Skeletal muscle cell (primary cell): ENCODE measurements at regions not wholly inside any gene's neighbourhood (a gene's known extent, or its start where the extent isn't known, plus 50 kb on each side); places are given as distances from the start of the nearest gene placed in this dataset.

Source experiments
- DNase-seq: peaks from one replicate; pipeline ENCODE4 v3.0.0-alpha.2; 2010; ENCODE audit warnings: low read depth
- H3K4me3 ChIP-seq: 2 replicates; pipeline ENCODE4 v1.5.1; 2011; ENCODE audit warnings: low read depth, mild to moderate bottlenecking, control low read depth, low read length, moderate library complexity

DNA sequence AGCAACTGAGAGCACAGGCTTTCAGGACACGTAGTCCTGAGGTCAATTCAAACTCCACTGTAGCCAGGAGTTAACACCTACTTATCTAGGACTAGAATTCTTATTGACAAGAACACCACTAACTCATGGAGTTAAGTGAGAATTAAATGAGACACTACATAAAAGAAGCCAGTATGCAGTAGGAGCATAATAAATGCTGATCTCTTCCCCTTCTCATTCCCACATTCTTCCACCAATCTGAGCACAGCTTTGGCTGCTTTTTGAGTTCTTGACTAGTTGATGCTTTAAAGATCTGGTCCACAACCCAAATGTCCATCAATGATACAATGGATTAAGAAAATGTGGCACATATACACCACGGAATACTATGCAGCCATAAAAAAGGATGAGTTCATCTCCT lies 55.2 kb downstream of the TTC32 start:
- DNase-seq: no peak
- H3K4me3 ChIP-seq: no peak overlapping the region

DNA sequence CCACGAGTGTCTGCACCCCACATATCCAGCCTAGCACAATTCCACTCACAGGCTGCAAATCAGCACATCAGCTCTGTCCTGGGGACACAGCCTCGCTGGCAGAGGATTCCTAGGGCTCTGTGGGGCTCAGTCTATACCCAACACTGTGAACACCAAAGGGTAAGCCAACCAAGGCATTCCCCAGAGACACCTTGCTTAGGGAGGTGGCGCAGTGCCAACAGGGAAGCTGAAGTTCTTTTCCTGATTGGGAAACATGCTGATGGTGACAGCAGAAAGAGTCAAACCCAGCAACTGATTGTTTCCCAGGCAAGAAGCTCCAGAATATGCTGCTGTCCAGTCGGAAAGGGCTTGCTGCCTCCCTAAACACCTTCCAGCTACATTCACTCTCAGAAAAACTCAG lies 55.8 kb downstream of the TTC32 start:
- H3K4me3 ChIP-seq: no peak overlapping the region
- no peak for DNase-seq

DNA sequence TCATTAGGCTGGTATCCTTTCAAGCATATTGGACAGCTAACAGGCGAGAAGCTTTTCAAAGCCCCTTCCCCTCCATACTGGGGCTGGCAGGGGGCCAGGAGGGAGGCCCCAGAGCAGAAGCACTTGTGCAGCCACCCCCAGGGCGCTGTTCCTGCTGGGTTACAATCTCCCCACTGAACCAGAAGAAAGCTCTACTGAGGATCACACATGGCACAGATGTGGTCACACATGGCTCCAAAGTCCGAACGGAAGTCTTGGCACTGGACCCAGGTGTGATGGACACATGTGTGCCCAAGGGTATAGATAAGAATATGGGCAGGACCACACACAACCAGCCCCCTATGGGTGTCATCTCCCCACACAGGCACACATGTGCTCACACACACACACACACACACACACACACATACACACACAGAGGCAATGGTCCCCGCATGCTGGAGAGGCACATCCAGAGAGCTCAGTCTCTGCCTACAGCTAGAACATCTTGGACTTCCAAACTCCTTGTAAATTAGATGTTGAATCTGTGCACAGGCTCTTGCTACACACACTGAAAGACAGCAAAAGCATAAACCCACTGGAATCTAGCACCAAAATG lies 56.4 kb downstream of the TTC32 start:
- no peak overlapping the region for H3K4me3 ChIP-seq
- no peak for DNase-seq

DNA sequence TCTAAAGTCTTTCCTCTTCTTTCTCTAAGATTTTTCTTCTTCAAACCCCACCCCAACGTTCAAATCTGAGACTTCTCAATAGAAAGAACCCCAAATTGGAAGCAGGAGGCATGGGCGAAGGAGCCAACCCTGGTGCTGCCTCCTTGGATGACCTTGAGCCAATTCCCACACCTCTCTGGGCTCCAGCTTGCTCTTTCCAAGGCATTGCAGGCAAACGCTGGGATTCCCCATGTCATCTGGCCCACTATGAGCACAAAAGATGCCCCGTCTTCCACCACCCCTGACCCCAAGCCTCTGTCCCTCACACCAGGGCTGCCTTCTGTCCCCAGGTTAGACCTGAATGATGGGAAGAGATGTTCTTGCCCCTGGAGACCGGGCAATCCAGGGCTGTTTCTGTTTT lies 57.0 kb downstream of the TTC32 start:
- DNase-seq: no peak
- H3K4me3 ChIP-seq: no peak overlapping the region

DNA sequence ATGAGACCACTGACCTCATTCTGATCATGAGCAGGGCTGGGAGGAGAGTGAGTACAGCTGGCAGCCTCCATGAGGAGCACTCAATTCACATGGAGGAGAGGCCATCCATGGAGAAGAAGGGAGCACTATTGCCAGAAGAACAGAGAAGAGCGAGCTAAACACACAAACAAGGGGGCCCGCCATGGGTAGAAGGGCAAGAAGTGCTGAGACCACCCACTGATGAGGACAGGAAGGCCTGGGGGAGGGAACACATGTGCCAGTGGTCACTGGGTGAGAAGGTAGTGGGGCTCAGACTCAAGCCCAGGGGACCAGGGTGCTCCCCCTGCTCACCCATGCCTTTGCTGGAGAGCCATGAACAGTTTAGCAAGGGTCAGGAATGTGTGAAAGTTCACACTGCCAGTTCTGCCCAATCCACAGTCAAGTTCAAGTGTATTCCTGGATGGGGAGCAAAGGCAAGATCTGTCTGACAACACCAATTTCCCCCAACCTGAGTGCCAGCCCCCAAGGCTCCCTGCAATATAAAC lies 57.7 kb downstream of the TTC32 start:
- H3K4me3 ChIP-seq: no peak overlapping the region
- DNase-seq: no peak

DNA sequence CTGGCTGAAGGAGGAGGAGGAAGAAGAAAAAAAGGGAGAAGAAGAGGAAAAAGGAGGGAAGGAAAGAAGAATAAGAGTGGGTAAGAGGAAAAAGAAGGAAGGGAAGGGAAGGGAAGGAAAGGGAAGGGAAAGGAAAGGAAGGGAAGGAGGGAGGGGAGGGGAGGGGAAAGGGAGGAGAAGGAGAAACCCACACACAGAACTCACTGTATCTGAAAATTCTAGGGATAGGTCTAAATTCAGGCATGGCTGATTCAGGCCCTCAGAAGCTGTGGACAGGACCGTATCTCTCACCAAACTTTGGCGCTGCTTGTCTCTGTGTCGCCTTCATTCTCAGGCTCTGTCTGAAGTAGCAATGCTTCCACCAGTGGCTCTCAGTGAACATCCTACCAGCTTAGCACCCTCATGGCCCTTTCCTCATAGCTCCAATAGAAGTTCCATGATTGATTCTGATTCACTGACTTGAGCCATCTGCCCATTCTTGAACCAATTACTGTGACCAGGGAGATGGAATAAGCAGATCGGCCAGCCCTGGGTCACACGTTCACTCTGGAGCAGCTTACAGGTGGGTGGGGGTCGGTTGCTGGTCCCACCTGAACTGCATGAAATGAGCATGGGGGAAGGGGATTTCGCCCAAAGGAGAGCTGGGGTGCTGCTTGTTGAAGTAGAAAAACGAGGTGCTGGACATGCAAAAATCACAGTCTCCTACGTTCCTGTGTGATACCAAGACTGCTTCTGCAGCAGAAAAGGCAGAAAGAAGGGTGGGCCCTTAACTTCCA lies 59.7 kb downstream of the TTC32 start:
- no peak for DNase-seq
- H3K4me3 ChIP-seq: no peak overlapping the region

DNA sequence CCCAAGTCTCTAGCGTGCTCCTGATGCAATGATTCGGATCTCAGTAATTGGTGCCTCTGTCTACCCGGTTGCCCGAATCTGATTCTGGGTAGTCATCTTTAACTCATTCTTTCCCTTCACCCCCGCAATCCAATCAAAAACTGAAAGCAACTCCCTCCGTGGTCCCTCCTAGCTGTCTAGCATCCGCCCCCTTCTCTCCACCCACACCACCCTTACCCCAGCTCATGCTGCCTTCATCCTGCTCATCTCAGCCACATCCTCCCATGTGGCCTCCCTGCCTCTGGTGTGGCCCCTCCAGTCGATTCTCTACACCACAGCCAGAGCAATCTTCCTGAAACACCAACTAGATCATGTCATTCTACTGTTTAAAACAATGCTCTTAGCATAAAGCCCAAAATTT lies 62.3 kb downstream of the TTC32 start:
- DNase-seq: no peak
- H3K4me3 ChIP-seq: no peak overlapping the region

DNA sequence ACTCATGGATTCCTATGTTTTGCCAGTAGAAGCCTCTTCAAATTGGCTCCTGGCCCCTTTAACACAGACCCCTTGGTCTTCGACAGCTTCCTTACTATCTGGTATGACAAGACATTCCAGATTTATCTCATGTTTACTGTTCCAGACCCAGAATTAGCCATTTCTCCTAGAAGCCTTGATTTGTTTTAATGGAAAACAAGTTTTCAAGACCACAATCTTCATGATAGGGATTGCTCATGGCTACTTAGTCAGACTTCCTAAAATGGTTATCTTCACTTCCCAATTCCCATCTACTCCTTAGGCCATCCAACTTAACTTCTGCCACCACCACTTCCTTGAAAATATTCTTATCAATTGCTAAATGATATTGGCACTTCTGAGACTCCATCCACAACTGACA lies 63.2 kb downstream of the TTC32 start:
- no peak for DNase-seq
- no peak overlapping the region for H3K4me3 ChIP-seq

DNA sequence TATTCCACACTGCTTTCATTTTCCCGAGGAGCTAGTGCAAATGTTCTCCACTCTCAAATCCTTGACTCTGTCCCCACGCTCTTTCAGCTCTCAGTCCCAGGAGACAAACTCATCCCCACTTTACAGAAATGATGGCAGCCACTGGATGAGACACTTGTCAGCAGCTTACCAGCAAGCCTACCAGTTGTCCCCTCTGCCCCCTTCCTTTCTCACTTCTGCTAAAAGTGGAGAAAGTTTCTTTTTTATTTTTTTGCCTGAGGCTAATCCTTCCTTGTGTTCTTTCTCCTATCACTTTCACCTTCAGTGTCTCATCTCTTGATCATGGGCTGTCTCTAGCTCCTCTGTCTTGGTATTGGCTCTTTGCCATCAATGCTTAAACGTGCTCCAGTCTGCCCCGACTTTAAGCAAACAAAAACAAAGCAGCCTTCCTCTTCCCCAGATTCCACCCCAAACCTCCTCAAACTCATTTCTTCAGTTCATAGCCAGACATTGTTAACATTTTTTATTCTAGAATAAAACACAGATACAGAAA lies 64.5 kb downstream of the TTC32 start:
- H3K4me3 ChIP-seq: no peak overlapping the region

DNA sequence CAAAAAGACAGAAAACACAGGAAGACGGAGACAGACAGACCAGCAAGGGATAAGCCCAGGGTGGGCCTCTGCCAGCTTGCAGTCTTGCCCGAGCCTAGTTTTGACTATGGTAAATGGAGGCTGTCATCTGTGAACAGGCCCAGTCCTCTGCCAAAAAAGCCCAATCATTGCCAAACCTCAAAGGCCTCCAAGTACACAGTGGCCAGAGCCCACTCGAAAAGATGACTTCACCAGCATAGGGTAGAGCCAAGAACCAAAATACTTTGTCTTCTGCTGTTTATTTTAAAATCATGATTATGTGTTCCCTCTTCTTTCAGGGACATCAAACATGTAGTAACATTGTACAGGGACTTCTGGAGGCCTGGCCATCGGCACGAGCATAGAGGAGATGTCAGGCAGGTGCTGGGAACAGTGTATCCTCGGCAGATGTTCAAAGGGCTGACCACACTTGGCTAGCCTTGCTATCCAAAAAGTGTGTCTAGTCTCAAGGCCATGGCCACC lies 66.0 kb downstream of the TTC32 start:
- H3K4me3 ChIP-seq: no peak overlapping the region
- DNase-seq: no peak

More for the DNA sequence above, 64.5 kb downstream of the TTC32 start:
- no peak for DNase-seq

DNA sequence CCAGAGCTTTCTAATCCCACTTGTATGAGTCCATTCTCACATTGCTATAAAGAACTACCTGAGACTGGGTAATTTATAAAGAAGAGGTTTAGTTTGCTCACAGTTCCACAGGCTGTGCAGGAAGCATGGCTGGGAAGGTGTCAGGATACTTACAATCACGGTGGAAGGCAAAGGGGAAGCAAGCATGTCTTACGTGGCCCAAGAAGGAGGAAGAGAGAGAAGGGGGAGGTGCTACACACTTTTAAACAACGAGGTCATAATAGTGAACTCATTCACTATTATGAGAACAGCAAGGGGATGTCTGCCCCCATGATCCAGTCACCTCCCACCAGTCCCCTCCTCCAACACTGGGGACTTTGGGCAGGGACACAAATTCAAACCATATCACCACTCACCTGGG lies 67.8 kb downstream of the TTC32 start:
- no peak overlapping the region for H3K4me3 ChIP-seq
- no peak for DNase-seq

DNA sequence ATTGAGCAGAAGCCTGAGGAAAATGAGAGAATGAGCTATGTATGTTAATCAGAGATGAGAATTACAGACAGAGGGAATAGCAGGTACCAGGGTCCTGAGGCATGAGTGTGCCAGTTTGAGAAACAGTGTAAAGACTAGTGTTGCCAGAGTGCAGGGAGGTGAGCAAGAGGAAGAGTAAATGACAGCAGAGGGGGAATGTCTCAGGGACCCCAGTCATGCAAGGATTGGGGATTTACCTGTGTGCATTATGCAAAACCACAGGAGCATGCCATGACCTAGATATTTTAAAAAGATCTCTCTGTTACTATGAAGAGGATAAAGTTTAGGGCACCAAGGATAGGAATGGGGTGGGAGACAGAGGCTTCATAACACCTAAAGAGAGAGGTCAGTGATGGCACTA lies 72.1 kb downstream of the TTC32 start:
- no peak for DNase-seq
- H3K4me3 ChIP-seq: no peak overlapping the region

DNA sequence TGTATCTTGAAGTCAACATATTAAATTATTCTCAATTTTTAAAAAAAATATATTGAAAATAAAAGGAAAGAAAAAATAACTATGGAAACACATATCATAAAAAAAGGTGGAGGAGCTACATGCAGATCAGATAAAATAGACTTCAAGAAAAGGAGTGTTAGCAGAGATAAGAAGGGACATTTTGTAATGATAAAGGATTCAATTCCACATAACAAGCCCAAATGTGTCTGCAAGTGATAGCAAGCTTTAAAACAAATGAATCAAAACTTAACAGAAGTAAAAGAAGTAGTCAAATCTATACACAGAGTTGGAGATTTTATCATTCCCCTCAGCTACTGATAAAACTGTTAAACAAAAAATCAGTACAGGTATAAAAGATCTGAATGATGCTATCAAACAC lies 74.9 kb downstream of the TTC32 start:
- no peak for DNase-seq
- H3K4me3 ChIP-seq: no peak overlapping the region

DNA sequence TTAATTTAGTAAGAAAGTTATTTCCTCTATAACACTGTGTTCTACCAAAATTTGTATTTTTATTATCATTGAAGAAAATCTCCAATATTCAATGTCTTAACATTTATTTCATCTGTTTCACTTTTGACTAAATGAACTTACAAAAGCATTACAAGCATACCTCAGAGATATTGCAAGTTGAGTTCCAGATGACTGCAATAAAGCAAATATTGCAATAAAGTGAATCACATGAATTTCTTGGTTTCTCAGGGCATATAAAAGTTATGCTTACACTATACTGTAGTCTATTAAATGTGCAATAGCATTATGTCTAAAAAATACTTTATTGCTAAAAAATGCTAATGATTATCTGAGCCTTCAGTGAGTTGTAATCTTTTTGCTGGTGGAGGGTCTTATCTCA lies 78.3 kb downstream of the TTC32 start:
- DNase-seq: no peak
- H3K4me3 ChIP-seq: no peak overlapping the region

DNA sequence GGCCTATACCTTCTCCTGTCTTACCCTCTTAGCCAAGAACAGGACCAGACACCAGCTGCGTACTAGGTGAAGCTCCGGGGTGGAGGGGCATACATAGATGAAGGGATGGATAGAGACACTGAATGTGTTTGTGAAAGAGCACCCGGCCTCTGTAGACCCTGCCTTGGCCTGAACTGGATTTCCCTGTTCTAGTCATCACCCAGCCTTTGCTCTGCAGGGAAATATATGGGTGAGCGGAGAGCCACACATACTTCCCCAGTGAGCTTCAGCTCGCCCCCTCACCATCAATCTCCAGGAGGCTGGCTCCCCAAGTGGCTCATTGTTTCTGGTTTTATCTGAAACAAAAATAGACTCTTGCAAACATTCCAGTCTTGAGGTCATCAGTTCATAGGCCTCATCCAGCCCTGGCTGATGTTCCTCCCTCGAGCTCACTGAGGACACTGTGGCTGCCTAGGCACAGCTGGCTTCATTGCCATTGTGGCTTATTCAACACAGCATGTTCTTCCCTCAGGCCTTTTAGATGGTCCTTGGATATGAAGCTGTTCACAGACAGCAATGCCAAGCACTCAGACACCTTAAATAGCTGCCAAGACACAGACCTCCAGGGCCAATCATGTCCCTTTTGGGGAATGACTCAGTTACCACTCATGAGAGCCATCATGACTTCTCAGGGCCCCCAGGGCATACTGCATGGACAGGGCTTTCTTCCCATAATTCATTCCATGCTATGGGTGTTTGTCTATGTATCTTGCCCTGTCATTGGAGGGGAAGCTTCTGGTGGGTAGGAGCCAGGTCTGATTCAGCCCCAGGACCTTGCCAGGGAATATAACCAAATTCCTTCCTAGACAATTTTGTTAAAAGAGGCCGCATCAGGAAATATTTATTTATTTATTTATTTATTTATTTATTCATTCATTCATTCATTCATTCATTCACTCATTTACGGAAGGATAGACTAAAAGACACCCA lies 82.4 kb downstream of the TTC32 start:
- peak; percentile 56 for DNase-seq

DNA sequence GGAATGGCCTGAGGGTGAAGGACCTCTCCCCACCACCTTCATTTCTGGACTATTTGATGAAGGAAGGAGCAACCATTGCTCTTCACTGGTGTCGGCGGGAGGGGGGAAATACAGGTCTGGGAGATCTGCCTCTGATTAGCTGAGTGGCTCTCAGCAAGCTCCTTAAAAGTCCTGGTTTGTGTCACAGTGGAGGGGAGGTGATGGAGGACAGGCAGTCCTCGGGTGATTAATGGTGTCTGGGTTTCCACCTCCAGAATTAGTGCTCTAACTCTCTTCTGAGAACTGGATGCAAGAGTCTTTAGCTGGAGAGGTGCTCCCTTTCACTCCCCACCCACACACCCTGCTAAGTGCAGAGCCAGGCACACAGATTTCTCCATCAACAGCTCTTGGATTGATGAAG lies 83.2 kb downstream of the TTC32 start:
- DNase-seq: no peak

More for the DNA sequence above, 82.4 kb downstream of the TTC32 start:
- no peak overlapping the region for H3K4me3 ChIP-seq

DNA sequence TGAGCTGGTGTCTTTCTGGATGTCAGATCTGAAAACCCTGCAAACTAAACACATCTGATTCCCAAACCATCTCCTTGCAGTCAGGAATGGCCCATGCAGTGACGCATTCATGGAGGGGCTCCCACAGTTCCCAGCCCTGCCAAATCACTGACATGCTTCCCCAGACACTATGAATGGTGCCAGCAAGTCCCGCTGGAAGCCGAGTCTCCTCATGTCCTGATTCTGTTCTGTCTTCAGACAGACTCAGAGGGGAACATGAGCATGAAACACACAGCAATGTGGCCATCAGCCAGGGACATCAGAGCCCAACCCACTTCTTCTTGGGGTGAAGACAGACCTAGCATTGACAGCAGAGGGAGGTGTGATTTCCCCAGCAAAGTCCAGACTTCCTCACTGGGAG lies 83.7 kb downstream of the TTC32 start:
- no peak overlapping the region for H3K4me3 ChIP-seq
- DNase-seq: no peak

More for the DNA sequence above, 83.2 kb downstream of the TTC32 start:
- no peak overlapping the region for H3K4me3 ChIP-seq

DNA sequence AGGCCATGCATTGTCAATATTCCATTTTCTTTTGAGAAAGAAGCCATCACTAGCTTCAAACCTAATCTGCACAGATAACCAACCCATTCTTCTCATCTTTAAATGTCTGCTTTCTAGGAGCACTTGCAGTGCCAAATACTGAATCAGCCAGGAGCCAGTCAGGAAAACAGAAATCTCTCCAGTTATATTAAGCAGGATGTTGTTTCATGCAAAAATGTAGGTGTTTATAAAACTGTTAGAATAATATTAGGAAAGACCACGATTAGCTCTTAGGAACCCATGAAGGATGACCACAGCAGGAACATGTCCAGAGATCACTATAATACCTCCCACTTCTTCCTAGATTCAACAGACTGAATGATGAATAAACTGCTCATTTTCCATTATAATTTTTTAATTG lies 86.0 kb downstream of the TTC32 start:
- DNase-seq: no peak
- no peak overlapping the region for H3K4me3 ChIP-seq

DNA sequence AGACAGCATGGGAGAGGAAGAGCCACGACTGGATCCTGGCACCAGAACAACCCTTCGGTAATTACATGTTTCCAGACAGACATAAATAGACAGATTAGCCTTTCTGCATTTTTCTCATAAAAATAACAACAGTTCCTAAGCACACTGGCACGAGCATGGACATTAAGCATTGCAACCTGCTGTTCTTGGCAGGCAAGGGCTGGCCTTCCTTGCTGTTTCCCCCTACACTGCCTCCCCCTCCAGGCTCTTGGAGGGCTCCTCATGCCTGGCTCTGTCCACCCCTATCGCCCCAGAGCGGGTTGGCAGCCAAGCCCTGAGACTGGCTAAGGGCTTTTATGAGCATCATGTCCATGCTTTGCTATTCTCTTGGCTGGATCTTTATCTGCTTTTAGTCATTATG lies 89.6 kb downstream of the TTC32 start:
- DNase-seq: no peak
- no peak overlapping the region for H3K4me3 ChIP-seq

DNA sequence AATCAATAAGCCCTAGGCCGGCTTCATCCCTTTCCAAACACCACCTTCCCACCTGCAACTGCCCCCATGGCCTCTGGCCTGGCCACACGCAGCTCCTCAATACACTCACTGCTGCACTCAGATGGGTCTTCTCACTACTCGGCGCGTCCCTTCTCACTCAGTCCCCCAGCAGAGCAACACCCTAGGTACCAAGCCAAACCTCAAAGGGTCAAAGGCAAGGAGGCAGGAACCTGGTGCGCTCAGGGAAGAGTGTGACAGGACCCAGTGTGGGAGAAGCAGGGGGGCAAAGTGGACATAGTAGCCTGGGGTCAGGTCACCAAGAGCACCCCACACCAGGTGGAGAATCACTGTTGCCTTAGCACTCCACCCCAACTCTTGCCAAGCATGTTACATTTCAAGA lies 90.6 kb downstream of the TTC32 start:
- no peak for DNase-seq
- H3K4me3 ChIP-seq: no peak overlapping the region
